Smooth muscle cell (in vitro differentiated cells): ENCODE measurements at regions not wholly inside any gene's neighbourhood (a gene's known extent, or its start where the extent isn't known, plus 50 kb on each side); places are given as distances from the start of the nearest gene placed in this dataset.

Experiments
- DNase-seq: peaks from one replicate; lab custom pipeline; 2025; ENCODE audit not compliant: unreplicated experiment; lab: John Stamatoyannopoulos, UW
- H2AFZ ChIP-seq: fragments of 200-600 bp; sonication (generic); 2 replicates; pipeline ENCODE4 v1.6.0; 2016; ENCODE audit warnings: antibody characterized with exemption, low read depth, mild to moderate bottlenecking
- H3F3A ChIP-seq: fragments of 200-600 bp; sonication (generic); 2 replicates; pipeline ENCODE4 v1.6.0; 2017; ENCODE audit warnings: antibody characterized with exemption, low read depth
- H3K27ac ChIP-seq: fragments of 200-600 bp; sonication (generic); 2 replicates; pipeline ENCODE4 v1.5.1; 2016; ENCODE audit warnings: low read depth, mild to moderate bottlenecking
- H3K27me3 ChIP-seq: fragments of 200-600 bp; sonication (generic); 2 replicates; pipeline ENCODE4 v1.6.1; 2016; ENCODE audit warnings: low read depth, mild to moderate bottlenecking
- H3K36me3 ChIP-seq: fragments of 200-600 bp; sonication (generic); 2 replicates; pipeline ENCODE4 v1.5.1; 2016; ENCODE audit warnings: low read depth
- H3K4me1 ChIP-seq: fragments of 200-600 bp; sonication (generic); 2 replicates; pipeline ENCODE4 v1.5.1; 2016; ENCODE audit warnings: low read depth
- H3K4me2 ChIP-seq: fragments of 200-600 bp; sonication (generic); 2 replicates; pipeline ENCODE4 v1.6.0; 2016; ENCODE audit warnings: mild to moderate bottlenecking
- H3K4me3 ChIP-seq: fragments of 200-600 bp; sonication (generic); 2 replicates; pipeline ENCODE4 v1.5.1; 2016; ENCODE audit warnings: mild to moderate bottlenecking
- H3K79me2 ChIP-seq: fragments of 200-600 bp; sonication (generic); 2 replicates; pipeline ENCODE4 v1.6.0; 2016; ENCODE audit warnings: low read depth, mild to moderate bottlenecking
- H3K9ac ChIP-seq: fragments of 200-600 bp; sonication (generic); 2 replicates; pipeline ENCODE4 v1.6.0; 2016; ENCODE audit warnings: low read depth
- H3K9me3 ChIP-seq: fragments of 200-600 bp; sonication (generic); replicated peaks from 2 replicates; pipeline ENCODE4 v1.5.1; 2016; ENCODE audit warnings: low read depth
- H4K20me1 ChIP-seq: fragments of 200-600 bp; sonication (generic); 2 replicates; pipeline ENCODE4 v1.6.0; 2016; ENCODE audit warnings: low read depth
- CTCF ChIP-seq: fragments of 200-600 bp; sonication (generic); IDR thresholded peaks from 2 replicates; pipeline ENCODE4 v1.5.1; 2017; ENCODE audit warnings: borderline replicate concordance, mild to moderate bottlenecking, antibody characterized with exemption; ENCODE audit not compliant: insufficient read depth, poor library complexity, severe bottlenecking
- WGBS: methylation state at CpG from one replicate; pipeline ENCODE4 v1.1.7; 2016; ENCODE audit warnings: low lambda C conversion rate; 5-methylcytosine and 5-hydroxymethylcytosine counted together

GRCh38 chr12:75706786-75707605 lies 195.6 kb upstream of the KRR1 start:
- Histone ChIP-seq H3F3A (peaks cover 12% of the 10 kb centered on the region), H3K9ac (peak overlapping the region; percentile 25), H3K4me2 (peak overlapping the region; percentile 80), H3K4me3 (peak overlapping the region; percentile 3), H3K27me3 (no peaks in the 10 kb centered on the region), H3K36me3 (no peaks in the 10 kb centered on the region), H3K27ac (peak overlapping the region; percentile 87), H3K79me2 (no peaks in the 10 kb centered on the region), H2AFZ (peak overlapping the region; percentile 35), H4K20me1 (no peaks in the 10 kb centered on the region), H3K4me1 (peaks cover 17% of the 10 kb centered on the region), H3K9me3 (no peaks in the 10 kb centered on the region)
- TF ChIP-seq CTCF = no peak
- DNase-seq = no peak
- 69% methylated on average over 8 of the region's 8 CpGs for whole genome bisulfite sequencing

DNA sequence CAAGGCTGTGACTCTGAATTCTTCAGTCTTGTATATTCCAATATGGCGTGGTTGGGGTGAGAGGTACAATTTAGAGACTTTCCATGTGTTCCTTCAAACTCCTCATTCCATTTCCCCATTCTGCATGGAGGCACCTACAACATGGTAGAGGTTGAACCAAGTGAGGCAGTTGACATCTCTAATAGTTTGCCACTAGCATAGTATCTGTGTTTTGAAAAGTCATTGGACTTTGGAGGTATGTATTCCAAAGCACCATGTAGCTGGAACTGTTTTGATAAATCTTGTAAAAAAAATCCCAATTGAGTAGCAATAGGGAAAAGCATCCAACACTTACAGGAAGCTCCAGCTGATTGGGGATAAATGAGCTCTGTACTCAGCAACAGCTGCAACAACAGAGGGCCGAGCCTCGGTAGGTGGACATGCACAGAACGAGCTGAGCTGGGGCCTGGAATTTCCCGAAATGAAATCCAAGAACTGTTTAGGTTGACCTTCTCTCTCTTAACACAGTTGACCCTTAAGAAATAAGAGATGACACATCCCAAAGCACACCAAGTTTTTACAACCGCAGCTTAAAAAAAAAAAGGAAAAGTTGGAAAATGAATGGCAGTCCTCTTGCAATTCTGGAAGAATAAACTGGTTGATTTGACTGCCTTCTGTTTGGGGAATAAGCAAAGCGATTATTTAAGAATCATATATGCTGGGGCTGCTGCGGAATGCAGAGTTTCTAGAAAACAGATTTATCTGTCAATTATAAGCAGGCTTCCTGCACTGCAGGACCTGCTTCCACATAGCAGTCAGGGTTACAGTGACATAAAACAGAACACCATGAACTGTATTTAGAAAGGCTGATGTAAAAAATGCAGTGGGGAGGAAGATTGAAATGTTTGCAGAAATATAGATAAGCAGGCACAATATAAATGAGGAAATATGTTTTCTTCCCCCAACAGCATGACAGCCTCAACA lies 194.6 kb upstream of the KRR1 start:
- Histone ChIP-seq H3K9ac (peak overlapping the region; percentile 25), H2AFZ (peak overlapping the region; percentile 35), H3K27me3 (no peaks in the 10 kb centered on the region), H3K9me3 (no peaks in the 10 kb centered on the region), H3K4me2 (peak overlapping the region; percentile 80), H3K79me2 (no peaks in the 10 kb centered on the region), H3K4me3 (peak overlapping the region; percentile 3), H3K36me3 (no peaks in the 10 kb centered on the region), H3F3A (peaks cover 12% of the 10 kb centered on the region), H4K20me1 (no peaks in the 10 kb centered on the region), H3K4me1 (peaks cover 17% of the 10 kb centered on the region), H3K27ac (peak overlapping the region; percentile 87)
- no peak for TF ChIP-seq CTCF
- DNase-seq = peak; percentile 5
- 12% methylated on average over 8 of the region's 8 CpGs for WGBS

- no peaks in the 10 kb centered on the region for H3K36me3 ChIP-seq
Observed at GRCh38 chr12:75704664-75705063, 193.3 kb upstream of the KRR1 start.

More at GRCh38 chr12:75704664-75705063, 193.3 kb upstream of the KRR1 start:
- no peak for DNase-seq
- no peaks in the 10 kb centered on the region for H3K9me3 ChIP-seq
- peak overlapping the region; percentile 87 for H3K27ac ChIP-seq
- peaks cover 17% of the 10 kb centered on the region for H3K4me1 ChIP-seq
- WGBS = 77% methylated on average over 6 of the region's 6 CpGs
- no peaks in the 10 kb centered on the region for H3K79me2 ChIP-seq
- no peaks in the 10 kb centered on the region for H4K20me1 ChIP-seq
- no peak overlapping the region for H3K9ac ChIP-seq
- H3K4me3 ChIP-seq = no peak overlapping the region
- peak overlapping the region; percentile 62 for H2AFZ ChIP-seq
- peaks cover 12% of the 10 kb centered on the region for H3F3A ChIP-seq
- TF ChIP-seq CTCF = no peak
- peak overlapping the region; percentile 80 for H3K4me2 ChIP-seq
- H3K27me3 ChIP-seq = no peaks in the 10 kb centered on the region
